ENCODE measurements at regions not wholly inside any gene's neighbourhood (a gene's known extent, or its start where the extent isn't known, plus 50 kb on each side); places are given as distances from the start of the nearest gene placed in this dataset.

DNA sequence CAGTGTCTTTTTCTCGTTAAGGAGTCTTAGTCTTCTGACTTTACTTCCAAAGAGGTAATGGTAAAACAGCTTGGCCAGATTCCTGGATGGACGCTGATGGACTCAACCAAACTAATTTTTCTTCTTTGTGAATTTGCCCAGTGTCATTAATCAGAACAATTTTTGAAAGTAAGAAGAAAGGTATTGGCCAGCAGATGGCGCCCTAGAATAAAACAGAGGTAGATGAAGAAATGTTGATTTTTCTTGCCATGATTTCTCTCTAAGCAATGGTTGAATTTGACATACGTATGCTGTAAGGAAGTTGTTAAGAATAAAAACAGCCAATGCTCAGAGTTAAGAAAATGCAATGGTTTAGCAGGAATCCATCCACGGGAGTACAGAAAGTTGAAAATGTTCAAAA is 500.0 kb downstream of the DIRAS2 start:
- ATAC-seq (ENCODE audit: insufficient read depth, low FRiP score), result peak; percentile 51

DNA sequence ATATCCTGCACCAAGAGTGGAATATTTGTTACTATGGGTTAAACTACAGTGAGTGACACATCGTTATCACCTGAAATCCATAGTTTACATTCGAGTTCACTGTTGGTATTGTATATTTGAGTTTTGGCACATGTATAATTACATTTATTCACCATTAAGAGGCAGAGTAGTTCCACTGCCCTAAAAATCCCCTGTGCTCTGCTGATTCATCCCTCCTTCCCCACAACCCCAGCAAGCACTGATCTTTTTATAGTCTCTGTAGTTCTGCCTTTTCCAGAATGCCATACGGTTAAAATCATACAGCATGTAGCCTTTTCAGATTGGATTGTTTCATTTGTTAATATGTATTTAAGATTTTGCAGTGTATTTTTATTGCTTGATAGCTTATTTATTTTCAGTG is 495.2 kb downstream of the DIRAS2 start:
- Histone ChIP-seq H3K9me3 (ENCODE audit: control insufficient read depth in 4 of 4, insufficient read depth in 3 of 4, low read length in 3 of 4) (no peaks in the 10 kb centered on the region), H3K4me3 (no peak overlapping the region), H3K4me1 (ENCODE audit: control insufficient read depth in 5 of 5, insufficient read depth in 5 of 5, low read length in 5 of 5) (no peaks in the 10 kb centered on the region), H3K36me3 (ENCODE audit: control insufficient read depth in 4 of 4, insufficient read depth in 4 of 4, low read length in 4 of 4) (no peaks in the 10 kb centered on the region), H3K27me3 (ENCODE audit: control insufficient read depth in 3 of 3, insufficient read depth in 3 of 3, low read length in 2 of 3) (no peaks in the 10 kb centered on the region), H3K9ac (ENCODE audit: insufficient read depth in 1 of 2, low read length in 2 of 2) (no peak overlapping the region), H3K27ac (ENCODE audit: low read depth in 1 of 2, low read length in 1 of 2) (no peak overlapping the region)
- TF ChIP-seq, protein P1, sequence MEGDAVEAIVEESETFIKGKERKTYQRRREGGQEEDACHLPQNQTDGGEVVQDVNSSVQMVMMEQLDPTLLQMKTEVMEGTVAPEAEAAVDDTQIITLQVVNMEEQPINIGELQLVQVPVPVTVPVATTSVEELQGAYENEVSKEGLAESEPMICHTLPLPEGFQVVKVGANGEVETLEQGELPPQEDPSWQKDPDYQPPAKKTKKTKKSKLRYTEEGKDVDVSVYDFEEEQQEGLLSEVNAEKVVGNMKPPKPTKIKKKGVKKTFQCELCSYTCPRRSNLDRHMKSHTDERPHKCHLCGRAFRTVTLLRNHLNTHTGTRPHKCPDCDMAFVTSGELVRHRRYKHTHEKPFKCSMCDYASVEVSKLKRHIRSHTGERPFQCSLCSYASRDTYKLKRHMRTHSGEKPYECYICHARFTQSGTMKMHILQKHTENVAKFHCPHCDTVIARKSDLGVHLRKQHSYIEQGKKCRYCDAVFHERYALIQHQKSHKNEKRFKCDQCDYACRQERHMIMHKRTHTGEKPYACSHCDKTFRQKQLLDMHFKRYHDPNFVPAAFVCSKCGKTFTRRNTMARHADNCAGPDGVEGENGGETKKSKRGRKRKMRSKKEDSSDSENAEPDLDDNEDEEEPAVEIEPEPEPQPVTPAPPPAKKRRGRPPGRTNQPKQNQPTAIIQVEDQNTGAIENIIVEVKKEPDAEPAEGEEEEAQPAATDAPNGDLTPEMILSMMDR (IDR thresholded peaks at IDR 0.05; ENCODE audit: control extremely low read depth, extremely low read depth), result no peak
- WGBS, 2 donors, result 27 to 61% methylated on average over 3 of the region's 3 CpGs
- DNase-seq (no peak), ATAC-seq (ENCODE audit: insufficient read depth, low FRiP score) (no peak)

More for the DNA sequence above, 500.0 kb downstream of the DIRAS2 start:
- TF ChIP-seq, protein P1 (IDR thresholded peaks at IDR 0.05; ENCODE audit: control extremely low read depth, extremely low read depth), result peak; percentile 23
- no peak overlapping the region for H3K27ac ChIP-seq (ENCODE audit: low read depth in 1 of 2, low read length in 1 of 2)
- H3K27me3 ChIP-seq (ENCODE audit: control insufficient read depth in 3 of 3, insufficient read depth in 3 of 3, low read length in 2 of 3), result no peaks in the 10 kb centered on the region
- no peak overlapping the region for H3K4me3 ChIP-seq
- no peaks in the 10 kb centered on the region for H3K36me3 ChIP-seq (ENCODE audit: control insufficient read depth in 4 of 4, insufficient read depth in 4 of 4, low read length in 4 of 4)
- H3K9ac ChIP-seq (ENCODE audit: insufficient read depth in 1 of 2, low read length in 2 of 2), result no peak overlapping the region
- peaks cover 0 to 3% (median 0%) of the 10 kb centered on the region in 5 donors for H3K4me1 ChIP-seq (ENCODE audit: control insufficient read depth in 5 of 5, insufficient read depth in 5 of 5, low read length in 5 of 5)
- H3K9me3 ChIP-seq (ENCODE audit: control insufficient read depth in 4 of 4, insufficient read depth in 3 of 4, low read length in 3 of 4), result no peaks in the 10 kb centered on the region
- DNase-seq, result peak; percentile 35 to 56 (median 54)
- WGBS, 2 donors, result 7 to 8% methylated on average over 5 of the region's 5 CpGs

DNA sequence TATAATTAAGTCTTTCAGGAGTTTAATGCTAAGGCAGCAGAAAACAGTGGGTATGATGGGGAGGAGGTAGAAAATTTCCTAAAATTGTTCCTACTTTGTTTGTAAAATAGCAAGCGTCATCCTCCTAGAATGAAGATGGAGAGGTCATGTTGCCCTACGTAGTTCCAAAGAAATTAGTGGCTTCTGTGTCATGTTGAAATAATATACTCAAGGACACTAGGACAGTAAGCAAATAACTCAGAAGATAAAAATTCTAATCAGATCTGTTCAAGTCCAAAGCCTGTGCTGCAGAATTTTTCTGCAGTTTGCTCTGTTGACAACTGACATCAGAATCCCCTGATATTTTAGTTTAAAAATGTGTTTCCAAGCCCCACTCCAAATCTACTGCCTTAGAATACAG is 486.3 kb downstream of the DIRAS2 start:
- Histone ChIP-seq H3K4me1 (ENCODE audit: control insufficient read depth in 5 of 5, insufficient read depth in 5 of 5, low read length in 5 of 5) (no peaks in the 10 kb centered on the region), H3K36me3 (ENCODE audit: control insufficient read depth in 4 of 4, insufficient read depth in 4 of 4, low read length in 4 of 4) (no peaks in the 10 kb centered on the region), H3K9ac (ENCODE audit: insufficient read depth in 1 of 2, low read length in 2 of 2) (no peak overlapping the region), H3K9me3 (ENCODE audit: control insufficient read depth in 4 of 4, insufficient read depth in 3 of 4, low read length in 3 of 4) (no peaks in the 10 kb centered on the region), H3K27me3 (ENCODE audit: control insufficient read depth in 3 of 3, insufficient read depth in 3 of 3, low read length in 2 of 3) (peaks cover 0 to 5% (median 0%) of the 10 kb centered on the region in 3 donors), H3K4me3 (no peak overlapping the region), H3K27ac (ENCODE audit: low read depth in 1 of 2, low read length in 1 of 2) (no peak overlapping the region)
- DNase-seq, result no peak
- TF ChIP-seq, protein P1 (IDR thresholded peaks at IDR 0.05; ENCODE audit: control extremely low read depth, extremely low read depth), result no peak
- 49 to 79% methylated on average over 2 of the region's 2 CpGs for WGBS, 2 donors
- peak; percentile 27 for ATAC-seq (ENCODE audit: insufficient read depth, low FRiP score)

DNA sequence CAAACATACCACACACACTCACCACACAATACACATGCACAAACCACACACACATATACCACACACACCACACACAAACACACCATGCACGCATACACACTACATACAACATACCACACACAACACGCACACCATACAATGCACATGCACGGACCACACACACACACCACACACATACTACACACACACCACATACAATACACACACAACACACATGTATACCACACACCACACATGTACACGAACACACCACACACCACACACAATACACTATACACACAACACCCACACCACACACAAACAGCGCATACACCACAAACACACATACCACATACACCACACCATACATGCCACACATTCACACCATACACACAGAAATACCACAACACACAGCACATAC is 480.3 kb downstream of the DIRAS2 start:
- no peak overlapping the region for H3K27ac ChIP-seq (ENCODE audit: low read depth in 1 of 2, low read length in 1 of 2)
- no peaks in the 10 kb centered on the region for H3K36me3 ChIP-seq (ENCODE audit: control insufficient read depth in 4 of 4, insufficient read depth in 4 of 4, low read length in 4 of 4)
- DNase-seq, result no peak
- TF ChIP-seq, protein P1 (IDR thresholded peaks at IDR 0.05; ENCODE audit: control extremely low read depth, extremely low read depth), result no peak
- WGBS, 2 donors, result 97 to 100% methylated on average over 5 of the region's 5 CpGs
- no peak for ATAC-seq (ENCODE audit: insufficient read depth, low FRiP score)
- no peak overlapping the region for H3K4me3 ChIP-seq
- H3K4me1 ChIP-seq (ENCODE audit: control insufficient read depth in 5 of 5, insufficient read depth in 5 of 5, low read length in 5 of 5), result peaks cover 0 to 3% (median 0%) of the 10 kb centered on the region in 5 donors
- H3K9me3 ChIP-seq (ENCODE audit: control insufficient read depth in 4 of 4, insufficient read depth in 3 of 4, low read length in 3 of 4), result peaks cover 0 to 2% (median 0%) of the 10 kb centered on the region in 4 donors
- peaks cover 0 to 5% (median 0%) of the 10 kb centered on the region in 3 donors for H3K27me3 ChIP-seq (ENCODE audit: control insufficient read depth in 3 of 3, insufficient read depth in 3 of 3, low read length in 2 of 3)
- no peak overlapping the region for H3K9ac ChIP-seq (ENCODE audit: insufficient read depth in 1 of 2, low read length in 2 of 2)
